ENCODE measurements at regions not wholly inside any gene's neighbourhood (a gene's known extent, or its start where the extent isn't known, plus 50 kb on each side); places are given as distances from the start of the nearest gene placed in this dataset.

- TF ChIP-seq TCF7L2 (IDR thresholded peaks at IDR 0.05; ENCODE audit: low read depth, low read length) (no peak), NCOA1 (IDR thresholded peaks at IDR 0.05; ENCODE audit: low read depth) (no peak)
Measured at GRCh38 chr10:51014680-51015389, 59.5 kb upstream of the PRKG1 start.
